AG10803 (cell line): ENCODE measurements at regions not wholly inside any gene's neighbourhood (a gene's known extent, or its start where the extent isn't known, plus 50 kb on each side); places are given as distances from the start of the nearest gene placed in this dataset.

Experiments
- DNase-seq: peaks from one replicate; pipeline ENCODE4 v3.0.0; 2010; ENCODE audit warnings: low read depth
- H3K4me3 ChIP-seq: 2 replicates; pipeline ENCODE4 v1.5.1; 2011; ENCODE audit warnings: mild to moderate bottlenecking, low read length, control low read depth
- TF ChIP-seq, protein P1 (sequence below): conservative IDR thresholded peaks from 2 replicates; pipeline ENCODE4 v1.5.1; 2011; ENCODE audit warnings: mild to moderate bottlenecking, low read length, control low read depth, inconsistent platforms

GRCh38 chr3:159892171-159892795 lies 96.4 kb upstream of the IL12A start:
- no peak for DNase-seq
- TF ChIP-seq, protein P1, sequence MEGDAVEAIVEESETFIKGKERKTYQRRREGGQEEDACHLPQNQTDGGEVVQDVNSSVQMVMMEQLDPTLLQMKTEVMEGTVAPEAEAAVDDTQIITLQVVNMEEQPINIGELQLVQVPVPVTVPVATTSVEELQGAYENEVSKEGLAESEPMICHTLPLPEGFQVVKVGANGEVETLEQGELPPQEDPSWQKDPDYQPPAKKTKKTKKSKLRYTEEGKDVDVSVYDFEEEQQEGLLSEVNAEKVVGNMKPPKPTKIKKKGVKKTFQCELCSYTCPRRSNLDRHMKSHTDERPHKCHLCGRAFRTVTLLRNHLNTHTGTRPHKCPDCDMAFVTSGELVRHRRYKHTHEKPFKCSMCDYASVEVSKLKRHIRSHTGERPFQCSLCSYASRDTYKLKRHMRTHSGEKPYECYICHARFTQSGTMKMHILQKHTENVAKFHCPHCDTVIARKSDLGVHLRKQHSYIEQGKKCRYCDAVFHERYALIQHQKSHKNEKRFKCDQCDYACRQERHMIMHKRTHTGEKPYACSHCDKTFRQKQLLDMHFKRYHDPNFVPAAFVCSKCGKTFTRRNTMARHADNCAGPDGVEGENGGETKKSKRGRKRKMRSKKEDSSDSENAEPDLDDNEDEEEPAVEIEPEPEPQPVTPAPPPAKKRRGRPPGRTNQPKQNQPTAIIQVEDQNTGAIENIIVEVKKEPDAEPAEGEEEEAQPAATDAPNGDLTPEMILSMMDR, result no peak
- H3K4me3 ChIP-seq, result no peak overlapping the region

- no peak overlapping the region for H3K4me3 ChIP-seq
- TF ChIP-seq, protein P1, result no peak
- no peak for DNase-seq
These were observed 95.8 kb upstream of the IL12A start for GRCh38 chr3:159892801-159893200.

GRCh38 chr3:159894386-159894785 lies 94.2 kb upstream of the IL12A start:
- H3K4me3 ChIP-seq, result no peak overlapping the region
- DNase-seq, result no peak
- TF ChIP-seq, protein P1, result no peak

GRCh38 chr3:159895430-159895829 lies 93.2 kb upstream of the IL12A start:
- no peak overlapping the region for H3K4me3 ChIP-seq
- TF ChIP-seq, protein P1, result no peak
- no peak for DNase-seq

DNA sequence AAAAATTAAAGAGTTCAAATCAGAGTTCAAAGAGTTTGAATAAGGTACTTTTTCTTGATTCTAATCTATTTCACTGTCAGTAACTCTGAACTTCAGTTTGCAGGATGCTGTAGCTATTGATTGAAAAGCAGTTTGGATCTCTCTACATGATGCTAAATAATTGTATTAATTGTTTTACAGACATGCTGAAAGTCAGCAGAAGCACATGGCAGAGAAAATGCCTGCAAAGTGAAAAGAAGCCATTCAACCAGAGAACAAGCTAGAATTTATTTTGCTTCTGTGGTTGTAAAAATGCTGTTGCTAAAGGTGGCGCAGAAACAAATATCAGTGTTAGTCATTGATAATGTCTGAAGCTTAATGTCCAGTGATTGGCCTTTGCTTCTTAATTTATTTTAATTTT lies 92.1 kb upstream of the IL12A start:
- TF ChIP-seq, protein P1, result no peak
- no peak for DNase-seq
- H3K4me3 ChIP-seq, result no peak overlapping the region

- no peak overlapping the region for H3K4me3 ChIP-seq
- peak; percentile 72 for DNase-seq
- TF ChIP-seq, protein P1, result no peak
These were observed 91.1 kb upstream of the IL12A start for GRCh38 chr3:159897331-159898075.

- TF ChIP-seq, protein P1, result no peak
- no peak for DNase-seq
- H3K4me3 ChIP-seq, result no peak overlapping the region
These were observed 90.5 kb upstream of the IL12A start for GRCh38 chr3:159898147-159898546.
